ENCODE measurements at regions not wholly inside any gene's neighbourhood (a gene's known extent, or its start where the extent isn't known, plus 50 kb on each side); places are given as distances from the start of the nearest gene placed in this dataset.

GRCh38 chr13:73284081-73284874, 225.5 kb downstream of the KLF5 start:
- CTCF ChIA-PET = no interaction called here
- DNase-seq (ENCODE audit: low read depth, low spot score) (no peak), ATAC-seq (no peak)
- H3K36me3 ChIP-seq (ENCODE audit: control insufficient read depth, insufficient read depth, low read length) = no peaks in the 10 kb centered on the region
- no peak overlapping the region for H3K4me3 ChIP-seq (ENCODE audit: low read depth in 2 of 2, low read length in 2 of 2)
- no peak overlapping the region for H3K27ac ChIP-seq (ENCODE audit: low read length)
- H3K27me3 ChIP-seq (ENCODE audit: control insufficient read depth, insufficient read depth, low read length) = no peaks in the 10 kb centered on the region
- intact Hi-C loops (cut with micrococcal nuclease; ENCODE audit: unreplicated experiment) (no loop called here), in situ Hi-C loops (cut with HindIII; ENCODE audit: low pct_unique_long_range_greater_than_20kb, low sequenced_read_pairs) (no loop called here)
- BruUV-seq (replicated peaks) = no TSS peak
- POLR2A ChIA-PET = no interaction called here
- no peaks in the 10 kb centered on the region for H3K9me3 ChIP-seq (ENCODE audit: control insufficient read depth, insufficient read depth, low read depth, low read length)
- no peaks in the 10 kb centered on the region for H3K4me1 ChIP-seq (ENCODE audit: control insufficient read depth, insufficient read depth, low read length)
- TF ChIP-seq REST (IDR thresholded peaks at IDR 0.05; ENCODE audit: insufficient read depth in 1 of 2, low read depth in 2 of 2, low read length in 1 of 2) (no peak), CTCF (IDR thresholded peaks at IDR 0.05) (no peak), POLR2AphosphoS5 (IDR thresholded peaks at IDR 0.05; ENCODE audit: low read depth, low read length) (no peak), TCF7L2 (IDR thresholded peaks at IDR 0.05; ENCODE audit: low read depth, low read length) (no peak)

- no peak for ATAC-seq
- H3K4me3 ChIP-seq (ENCODE audit: low read depth in 2 of 2, low read length in 2 of 2) = no peak overlapping the region
- H3K9me3 ChIP-seq (ENCODE audit: control insufficient read depth, insufficient read depth, low read depth, low read length) = no peaks in the 10 kb centered on the region
- no peak overlapping the region for H3K27ac ChIP-seq (ENCODE audit: low read length)
- TF ChIP-seq REST (IDR thresholded peaks at IDR 0.05; ENCODE audit: insufficient read depth in 1 of 2, low read depth in 2 of 2, low read length in 1 of 2) = no peak
- TF ChIP-seq POLR2AphosphoS5 (IDR thresholded peaks at IDR 0.05; ENCODE audit: low read depth, low read length) = no peak
- TF ChIP-seq SIN3A (IDR thresholded peaks at IDR 0.05; ENCODE audit: borderline replicate concordance, insufficient read depth, low read depth, low read length) = no peak
- no peak for TF ChIP-seq CTCF (IDR thresholded peaks at IDR 0.05)
- TF ChIP-seq TCF7L2 (IDR thresholded peaks at IDR 0.05; ENCODE audit: low read depth, low read length) = no peak
- CTCF ChIA-PET = no interaction called here
- BruUV-seq (replicated peaks) = no TSS peak
- H3K4me1 ChIP-seq (ENCODE audit: control insufficient read depth, insufficient read depth, low read length) = no peaks in the 10 kb centered on the region
- intact Hi-C loops (cut with micrococcal nuclease; ENCODE audit: unreplicated experiment) = no loop called here
- H3K27me3 ChIP-seq (ENCODE audit: control insufficient read depth, insufficient read depth, low read length) = no peaks in the 10 kb centered on the region
- no peak for DNase-seq (ENCODE audit: low read depth, low spot score)
- POLR2A ChIA-PET = no interaction called here
- H3K36me3 ChIP-seq (ENCODE audit: control insufficient read depth, insufficient read depth, low read length) = no peaks in the 10 kb centered on the region
- in situ Hi-C loops (cut with HindIII; ENCODE audit: low pct_unique_long_range_greater_than_20kb, low sequenced_read_pairs) = no loop called here
Observed at GRCh38 chr13:73283636-73284035, 224.8 kb downstream of the KLF5 start.
